DMS53 treated with DMSO at 0.1 percent for 48 hours (cell line): ENCODE measurements at regions not wholly inside any gene's neighbourhood (a gene's known extent, or its start where the extent isn't known, plus 50 kb on each side); places are given as distances from the start of the nearest gene placed in this dataset.
A peak's percentile ranks its signal among the peaks of the same experiment; 100 is the strongest.

ENCODE experiments used
- DNase-seq: peaks from one replicate; lab custom pipeline; 2025; ENCODE audit not compliant: unreplicated experiment; lab: John Stamatoyannopoulos, UW

DNA sequence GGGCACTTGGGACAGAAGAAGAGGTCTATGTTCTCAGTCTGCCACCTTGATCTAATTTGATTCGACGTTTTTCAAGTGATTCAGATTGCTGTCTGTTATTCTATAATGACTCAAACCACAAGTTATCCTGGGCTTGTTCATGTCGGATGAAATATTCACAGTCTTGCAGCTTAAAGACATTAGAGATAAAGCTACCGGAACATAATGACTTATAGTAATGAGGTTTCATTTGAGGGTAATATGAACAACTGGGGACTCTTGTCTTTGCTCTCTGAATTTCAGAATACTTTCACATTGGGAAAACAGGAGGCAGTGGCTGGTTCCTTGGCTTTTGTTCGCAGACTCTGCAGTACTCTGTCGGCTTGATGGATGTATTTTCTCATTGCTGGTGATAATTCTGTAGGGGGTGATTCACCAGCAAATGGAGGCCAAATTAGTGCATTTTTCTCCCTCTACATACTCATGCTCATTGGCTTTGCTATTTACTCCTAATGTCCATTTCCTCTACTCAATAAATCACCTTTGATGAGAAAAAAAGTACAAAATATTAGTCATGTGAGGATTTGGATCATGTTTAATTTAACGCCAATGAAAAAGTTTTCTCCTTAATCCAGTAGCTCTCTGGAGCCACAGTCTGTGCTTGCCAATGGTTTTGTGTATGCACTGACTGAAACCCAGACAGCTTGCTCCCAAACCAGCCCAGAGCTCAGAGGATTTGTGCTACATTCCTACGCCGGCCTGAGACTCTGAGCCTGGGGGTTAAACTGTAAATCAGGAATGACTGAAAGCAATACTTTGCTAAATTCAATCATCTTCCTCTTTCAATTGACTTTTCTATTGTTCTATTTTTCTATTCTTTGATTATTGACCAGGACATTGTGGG, 154.7 kb upstream of the ANKH start:
- no peak for DNase-seq

DNA sequence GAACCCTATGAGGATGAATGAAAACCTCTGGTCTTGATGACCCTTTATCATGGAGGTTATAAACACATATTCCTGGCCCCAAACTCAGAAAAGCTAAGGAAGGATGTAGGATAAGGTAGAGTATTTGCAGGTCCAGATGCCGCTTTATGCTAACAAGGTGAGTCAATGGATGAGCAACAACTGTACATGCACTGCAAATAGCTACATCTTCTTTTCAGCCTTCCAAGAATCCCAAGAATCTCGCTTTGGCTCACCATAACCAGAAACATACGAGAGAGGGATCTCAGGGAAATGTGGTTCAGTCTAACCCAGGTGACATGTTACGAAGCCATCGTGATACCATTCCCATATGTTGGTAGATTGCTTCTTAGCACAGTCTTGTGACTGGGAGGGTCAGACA, 152.3 kb upstream of the ANKH start:
- no peak for DNase-seq

- DNase-seq, result no peak
Observed at GRCh38 chr5:15023266-15023665, 151.7 kb upstream of the ANKH start.

DNA sequence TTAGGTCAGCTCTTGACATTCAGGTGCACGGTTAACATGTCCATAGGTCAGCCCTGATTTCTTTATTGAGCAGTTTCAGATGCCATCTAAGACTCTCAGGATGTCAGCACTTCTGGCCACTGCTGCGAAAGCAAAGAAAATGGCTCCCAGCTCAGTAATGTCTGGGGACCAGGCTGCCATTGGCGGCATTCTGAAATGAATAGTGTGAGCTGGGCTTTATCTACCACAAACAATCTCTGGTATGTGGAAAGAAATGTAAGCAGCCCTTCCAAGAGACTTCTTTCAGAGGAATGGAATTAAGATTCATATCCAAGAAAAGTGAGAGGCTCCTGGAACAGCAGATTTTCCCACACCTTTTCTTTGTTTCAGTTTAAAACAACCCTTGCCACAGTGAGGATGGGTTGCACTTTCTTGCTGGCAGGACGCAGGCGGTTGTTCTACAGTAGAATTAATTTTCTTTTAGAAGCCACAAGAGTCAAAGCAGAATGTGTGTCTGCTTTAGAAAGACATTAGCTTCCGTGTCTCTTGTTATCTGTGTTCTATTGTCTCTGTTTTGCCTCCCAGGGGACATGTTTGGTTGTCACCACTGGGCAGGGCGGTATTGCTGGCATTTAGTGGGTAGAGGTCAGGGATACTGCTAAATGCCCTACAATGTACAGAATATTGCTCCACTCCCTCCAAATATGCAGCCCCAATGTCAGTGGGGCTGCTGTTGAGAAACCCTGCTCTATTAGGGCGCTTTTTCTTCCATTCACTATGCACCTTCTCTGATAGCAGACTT, 149.9 kb upstream of the ANKH start:
- DNase-seq, result no peak

DNA sequence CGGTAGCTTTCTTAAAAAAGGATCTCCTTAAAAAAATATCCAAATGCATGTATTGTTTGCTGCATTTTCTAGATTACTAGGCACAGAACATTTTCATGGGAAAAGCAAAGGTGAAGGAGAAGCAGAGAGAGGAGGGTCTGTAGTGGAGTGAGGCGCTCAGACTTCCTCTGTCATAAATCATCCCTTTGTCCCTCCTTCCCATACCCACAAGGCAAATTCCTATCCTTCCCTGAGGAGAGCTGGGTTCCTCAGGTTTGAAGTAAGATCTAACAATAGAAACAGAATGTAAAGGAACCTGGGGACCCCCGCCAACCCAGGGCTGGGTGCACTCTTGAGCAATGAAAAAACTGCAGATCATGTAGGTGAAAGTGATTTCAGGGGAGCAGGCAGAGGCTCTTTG, 149.2 kb upstream of the ANKH start:
- no peak for DNase-seq

DNA sequence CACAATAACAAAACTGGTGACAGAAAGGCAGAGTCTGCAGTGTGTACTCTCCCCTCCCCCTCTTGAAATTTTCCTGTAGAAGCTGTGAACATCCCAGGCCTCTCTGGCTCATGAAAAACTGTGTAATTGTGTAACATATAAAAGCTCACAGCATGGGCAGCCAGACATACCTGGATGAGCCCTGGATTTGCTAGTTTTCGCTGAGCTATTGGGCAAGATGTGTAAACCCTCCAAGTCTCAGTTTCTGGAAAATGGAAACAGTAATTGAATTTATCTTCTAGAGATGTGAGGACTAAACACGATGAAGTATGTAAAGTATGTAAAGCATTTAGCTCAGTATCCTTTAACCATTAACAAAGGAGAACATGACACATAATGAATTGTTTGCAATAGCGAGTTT, 143.2 kb upstream of the ANKH start:
- DNase-seq, result no peak

GRCh38 chr5:15013654-15014463, 142.3 kb upstream of the ANKH start:
- peak; percentile 89 for DNase-seq

DNA sequence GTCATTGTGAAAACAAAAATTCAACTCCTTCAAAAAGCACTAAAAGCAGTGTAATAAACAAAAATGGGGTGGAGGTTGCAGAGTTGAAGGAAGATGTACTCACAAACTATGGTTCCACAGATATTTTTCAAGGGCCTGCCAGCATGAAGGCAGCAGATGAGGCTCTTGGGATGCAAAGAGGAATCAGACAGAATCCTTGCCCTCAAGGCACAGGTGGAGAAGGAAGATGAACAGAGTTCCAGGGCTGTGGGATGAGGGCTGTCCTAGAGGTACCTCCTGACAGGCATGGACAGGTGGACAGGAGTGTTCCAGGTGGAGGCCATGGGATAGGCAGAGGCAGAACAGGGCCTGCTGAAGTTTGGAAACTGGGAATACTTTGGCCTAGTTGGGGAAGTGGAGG, 140.5 kb upstream of the ANKH start:
- no peak for DNase-seq

GRCh38 chr5:15010936-15011335, 139.4 kb upstream of the ANKH start:
- DNase-seq, result no peak

GRCh38 chr5:15009420-15009819, 137.8 kb upstream of the ANKH start:
- peak; percentile 96 for DNase-seq

GRCh38 chr5:15008921-15009320, 137.3 kb upstream of the ANKH start:
- DNase-seq, result no peak

DNA sequence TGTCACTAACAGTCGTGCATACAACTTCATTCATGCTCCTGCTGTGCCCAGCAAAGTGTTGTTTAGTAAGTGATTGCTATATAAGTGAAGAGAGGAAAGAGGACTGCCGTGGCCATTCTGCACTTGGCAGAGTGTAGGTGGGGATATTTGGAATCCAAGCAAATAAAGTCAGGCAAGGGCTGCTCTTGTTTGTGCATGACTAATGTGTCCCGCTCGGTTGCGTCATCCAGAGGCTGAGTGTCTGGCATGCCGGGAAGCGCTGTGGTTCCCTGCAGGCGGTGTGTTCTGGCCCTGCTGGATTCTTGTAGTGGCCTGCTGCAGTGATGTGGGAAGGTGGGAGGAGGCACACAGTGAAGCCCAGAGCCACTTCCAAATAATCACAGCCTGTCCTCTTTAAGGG, 136.9 kb upstream of the ANKH start:
- DNase-seq, result peak; percentile 96

- DNase-seq, result no peak
Observed at GRCh38 chr5:15007646-15008045, 136.1 kb upstream of the ANKH start.

GRCh38 chr5:15004506-15004905, 132.9 kb upstream of the ANKH start:
- DNase-seq, result peak; percentile 51

GRCh38 chr5:15003511-15003920, 131.9 kb upstream of the ANKH start:
- peak; percentile 88 for DNase-seq

- DNase-seq, result no peak
Observed at GRCh38 chr5:15002791-15003190, 131.2 kb upstream of the ANKH start.

DNA sequence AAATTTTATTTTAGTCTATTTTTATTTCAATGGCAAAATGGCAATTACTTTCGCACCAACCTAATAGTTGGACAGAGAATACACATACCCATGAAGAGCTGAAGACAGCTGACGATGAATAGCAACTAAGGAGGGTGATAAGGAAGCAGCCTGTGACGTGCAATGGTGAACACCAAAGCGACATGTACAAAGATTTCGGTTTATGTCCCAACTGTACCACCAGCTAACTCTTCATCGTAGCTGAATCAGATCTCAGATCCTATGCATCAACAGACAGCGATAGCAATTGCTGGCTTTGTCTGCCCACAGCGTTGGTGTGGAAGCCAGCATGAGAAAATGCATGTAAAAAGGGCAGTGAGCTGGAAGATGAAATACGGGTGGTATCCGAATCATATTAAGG, 130.6 kb upstream of the ANKH start:
- no peak for DNase-seq

DNA sequence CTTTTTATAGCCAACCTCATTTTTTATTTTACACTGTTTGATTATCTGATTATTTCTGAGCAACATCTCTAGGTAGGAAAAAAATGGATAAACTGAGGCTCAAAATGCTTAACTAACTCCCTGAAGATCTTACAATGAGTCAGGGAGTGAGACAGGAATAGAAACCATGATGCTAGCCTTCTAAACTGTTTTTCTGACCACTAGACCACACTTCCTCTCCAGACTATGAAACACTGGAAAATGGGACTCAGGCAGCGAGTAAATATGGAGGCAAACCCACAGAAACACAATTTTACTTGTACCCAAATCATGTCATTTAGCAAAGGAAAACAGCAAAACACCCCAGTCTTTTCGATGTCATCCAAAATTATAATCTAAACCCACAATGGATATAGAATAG, 129.9 kb upstream of the ANKH start:
- DNase-seq, result no peak

GRCh38 chr5:14998491-14998890, 126.9 kb upstream of the ANKH start:
- no peak for DNase-seq

DNA sequence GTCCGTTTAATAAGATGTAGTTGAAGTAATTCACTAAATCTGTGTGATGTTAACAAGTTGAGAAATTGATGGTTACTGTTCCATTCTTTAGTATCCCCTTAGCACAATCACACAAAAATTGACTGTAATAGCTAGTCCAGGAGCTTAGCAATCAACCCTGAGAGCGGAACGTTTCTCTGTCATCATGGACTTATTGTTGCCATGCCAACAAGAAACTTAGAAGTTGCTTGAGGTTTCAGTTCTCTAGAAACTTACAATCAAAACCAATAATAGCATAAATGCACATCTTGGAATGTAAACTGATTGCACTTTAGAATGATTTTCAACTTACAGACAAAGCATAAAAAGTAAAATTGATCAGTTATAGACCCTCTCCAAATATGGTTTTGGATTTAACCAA, 125.4 kb upstream of the ANKH start:
- no peak for DNase-seq

DNA sequence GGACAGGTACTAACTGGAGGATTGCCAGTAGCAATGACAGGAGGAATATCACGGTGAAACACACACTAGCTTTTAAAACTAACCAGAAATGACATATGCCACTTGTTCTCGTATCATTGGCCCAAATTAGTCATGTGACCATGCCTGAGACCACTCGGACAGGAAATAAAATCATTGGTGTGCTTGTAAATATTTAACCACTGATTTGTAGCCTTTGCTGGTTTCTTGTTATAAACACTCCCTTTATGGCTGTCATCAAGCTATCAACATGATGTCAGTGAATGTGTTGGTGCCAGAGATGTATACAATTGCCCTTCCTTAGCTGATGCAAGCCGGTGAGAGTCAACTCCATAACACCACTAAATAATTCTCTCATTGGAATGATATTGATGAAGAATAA, 123.7 kb upstream of the ANKH start:
- DNase-seq, result no peak
